HG02642 (cell line): ENCODE measurements at regions not wholly inside any gene's neighbourhood (a gene's known extent, or its start where the extent isn't known, plus 50 kb on each side); places are given as distances from the start of the nearest gene placed in this dataset.

Experiments used
- ATAC-seq: cut with Tn5 transposase; IDR thresholded peaks from one replicate; pipeline ENCODE4 v1.9.1; 2021; ENCODE audit warnings: mild to moderate bottlenecking; ENCODE audit not compliant: unreplicated experiment, poor library complexity

- ATAC-seq: no peak
Measured at GRCh38 chrX:39559229-39559628, 538.5 kb downstream of the BCOR start.

GRCh38 chrX:39560271-39560670 is 537.5 kb downstream of the BCOR start:
- no peak for ATAC-seq

GRCh38 chrX:39563178-39563577 is 534.6 kb downstream of the BCOR start:
- no peak for ATAC-seq

GRCh38 chrX:39564751-39565150 is 533.0 kb downstream of the BCOR start:
- no peak for ATAC-seq

- no peak for ATAC-seq
Measured at GRCh38 chrX:39574178-39574577, 523.6 kb downstream of the BCOR start.

- no peak for ATAC-seq
Measured at GRCh38 chrX:39576041-39576872, 521.5 kb downstream of the BCOR start.

- ATAC-seq: no peak
Measured at GRCh38 chrX:39577206-39577984, 520.4 kb downstream of the BCOR start.

- peak; percentile 97 for ATAC-seq
Measured at GRCh38 chrX:39577985-39578869, 519.5 kb downstream of the BCOR start.

GRCh38 chrX:39580043-39580442 is 517.7 kb downstream of the BCOR start:
- no peak for ATAC-seq

- no peak for ATAC-seq
Measured at GRCh38 chrX:39581411-39581810, 516.3 kb downstream of the BCOR start.

GRCh38 chrX:39582091-39582490 is 515.7 kb downstream of the BCOR start:
- no peak for ATAC-seq

GRCh38 chrX:39582976-39583375 is 514.8 kb downstream of the BCOR start:
- ATAC-seq: no peak

- no peak for ATAC-seq
Measured at GRCh38 chrX:39585808-39586207, 511.9 kb downstream of the BCOR start.

GRCh38 chrX:39586359-39586758 is 511.4 kb downstream of the BCOR start:
- ATAC-seq: no peak

- ATAC-seq: no peak
Measured at GRCh38 chrX:39591099-39591498, 506.7 kb downstream of the BCOR start.

GRCh38 chrX:39592776-39593175 is 505.0 kb downstream of the BCOR start:
- ATAC-seq: no peak

- no peak for ATAC-seq
Measured at GRCh38 chrX:39595977-39596376, 501.8 kb downstream of the BCOR start.

- ATAC-seq: no peak
Measured at GRCh38 chrX:39596437-39596836, 501.3 kb downstream of the BCOR start.

- no peak for ATAC-seq
Measured at GRCh38 chrX:39599339-39599738, 498.4 kb downstream of the BCOR start.

GRCh38 chrX:39600222-39600621 is 497.5 kb downstream of the BCOR start:
- no peak for ATAC-seq
